ENCODE measurements at regions not wholly inside any gene's neighbourhood (a gene's known extent, or its start where the extent isn't known, plus 50 kb on each side); places are given as distances from the start of the nearest gene placed in this dataset.

GRCh38 chr6:140537211-140537610, 1162.8 kb upstream of the CITED2 start:
- no peaks in the 10 kb centered on the region for H3K79me2 ChIP-seq (ENCODE audit: low read depth)
- H4K20me1 ChIP-seq (ENCODE audit: insufficient read depth): no peaks in the 10 kb centered on the region
- H3K27me3 ChIP-seq (ENCODE audit: insufficient read depth, low read depth): no peaks in the 10 kb centered on the region
- no peaks in the 10 kb centered on the region; the same call in 1 of the 2 replicates for H3K9me2 ChIP-seq (ENCODE audit: insufficient read depth)
- ChIA-PET CTCF (no interaction called here), POLR2A (ENCODE audit: unreplicated experiment) (no interaction called here)
- peaks cover 4% of the 10 kb centered on the region; the same call in 1 of the 2 replicates for H3K9me3 ChIP-seq (ENCODE audit: insufficient read depth, low read depth)
- peaks cover 12% of the 10 kb centered on the region; the same call in 1 of the 2 replicates for H3F3A ChIP-seq (ENCODE audit: insufficient read depth, low read depth)
- intact Hi-C loops (cut with micrococcal nuclease; ENCODE audit: unreplicated experiment): no loop called here
- peak overlapping the region; percentile 54 for H3K4me2 ChIP-seq
- no peak for DNase-seq
- no peaks in the 10 kb centered on the region for H3K36me3 ChIP-seq (ENCODE audit: low read depth)
- H2AFZ ChIP-seq: peak overlapping the region; percentile 53; the same call in 1 of the 2 replicates
- H3K4me1 ChIP-seq (replicated peaks; ENCODE audit: insufficient read depth): peaks cover 25% of the 10 kb centered on the region
- H3K4me3 ChIP-seq: peak overlapping the region; percentile 16; the same call in 1 of the 2 replicates
- no TSS peak for BruUV-seq (replicated peaks)
- TF ChIP-seq CTCF (conservative IDR thresholded peaks at IDR 0.05) (no peak), EZH2 (IDR thresholded peaks at IDR 0.05; ENCODE audit: low read depth) (no peak)
- peak overlapping the region; percentile 76 for H3K27ac ChIP-seq

- no peaks in the 10 kb centered on the region for H3K79me2 ChIP-seq (ENCODE audit: low read depth)
- peaks cover 4% of the 10 kb centered on the region; the same call in 1 of the 2 replicates for H3K9me2 ChIP-seq (ENCODE audit: insufficient read depth)
- TF ChIP-seq EZH2 (IDR thresholded peaks at IDR 0.05; ENCODE audit: low read depth) (no peak), CTCF (conservative IDR thresholded peaks at IDR 0.05) (no peak)
- CTCF ChIA-PET: no interaction called here
- peaks cover 25% of the 10 kb centered on the region for H3K4me1 ChIP-seq (replicated peaks; ENCODE audit: insufficient read depth)
- H3K4me3 ChIP-seq: no peak overlapping the region
- no TSS peak for BruUV-seq (replicated peaks)
- no peak overlapping the region for H2AFZ ChIP-seq
- no peak for DNase-seq
- no peak overlapping the region for H3K4me2 ChIP-seq
- POLR2A ChIA-PET (ENCODE audit: unreplicated experiment): no interaction called here
- no peaks in the 10 kb centered on the region for H4K20me1 ChIP-seq (ENCODE audit: insufficient read depth)
- peaks cover 12% of the 10 kb centered on the region; the same call in 1 of the 2 replicates for H3F3A ChIP-seq (ENCODE audit: insufficient read depth, low read depth)
- H3K27me3 ChIP-seq (ENCODE audit: insufficient read depth, low read depth): no peaks in the 10 kb centered on the region
- intact Hi-C loops (cut with micrococcal nuclease; ENCODE audit: unreplicated experiment): no loop called here
- H3K9me3 ChIP-seq (ENCODE audit: insufficient read depth, low read depth): peaks cover 4% of the 10 kb centered on the region; the same call in 1 of the 2 replicates
- no peak overlapping the region for H3K27ac ChIP-seq
- no peaks in the 10 kb centered on the region for H3K36me3 ChIP-seq (ENCODE audit: low read depth)
Observed at GRCh38 chr6:140535511-140535910, 1161.1 kb upstream of the CITED2 start.

- H3K36me3 ChIP-seq (ENCODE audit: low read depth): no peaks in the 10 kb centered on the region
- H3K9me3 ChIP-seq (ENCODE audit: insufficient read depth, low read depth): peaks cover 6% of the 10 kb centered on the region
- CTCF ChIA-PET: no interaction called here
- H3K4me1 ChIP-seq (replicated peaks; ENCODE audit: insufficient read depth): peaks cover 16% of the 10 kb centered on the region
- intact Hi-C loops (cut with micrococcal nuclease; ENCODE audit: unreplicated experiment): no loop called here
- no TSS peak for BruUV-seq (replicated peaks)
- no peaks in the 10 kb centered on the region for H3K27me3 ChIP-seq (ENCODE audit: insufficient read depth, low read depth)
- H4K20me1 ChIP-seq (ENCODE audit: insufficient read depth): no peaks in the 10 kb centered on the region
- POLR2A ChIA-PET (ENCODE audit: unreplicated experiment): no interaction called here
- no peak overlapping the region for H3K27ac ChIP-seq
- H3F3A ChIP-seq (ENCODE audit: insufficient read depth, low read depth): peaks cover 12% of the 10 kb centered on the region; the same call in 1 of the 2 replicates
- no peaks in the 10 kb centered on the region for H3K79me2 ChIP-seq (ENCODE audit: low read depth)
- TF ChIP-seq EZH2 (IDR thresholded peaks at IDR 0.05; ENCODE audit: low read depth) (no peak), CTCF (conservative IDR thresholded peaks at IDR 0.05) (no peak)
- H3K4me3 ChIP-seq: no peak overlapping the region
- no peak for DNase-seq
- no peak overlapping the region for H2AFZ ChIP-seq
- no peak overlapping the region for H3K4me2 ChIP-seq
- peaks cover 4% of the 10 kb centered on the region; the same call in 1 of the 2 replicates for H3K9me2 ChIP-seq (ENCODE audit: insufficient read depth)
Observed at GRCh38 chr6:140533526-140533925, 1159.1 kb upstream of the CITED2 start.

Data from PC-9 (cell line).